HG03196 (cell line): ENCODE measurements at regions not wholly inside any gene's neighbourhood (a gene's known extent, or its start where the extent isn't known, plus 50 kb on each side); places are given as distances from the start of the nearest gene placed in this dataset.
"Not testable (repeated sequence)": the region's sequence is repeated elsewhere in the genome, so short reads cannot be mapped to it uniquely, and the experiment has no call there.

ENCODE experiments used
- ATAC-seq: cut with Tn5 transposase; IDR thresholded peaks from one replicate; pipeline ENCODE4 v1.9.1; 2021; ENCODE audit not compliant: unreplicated experiment

- not testable (repeated sequence) for ATAC-seq
Observed at GRCh38 chr7:67358738-67359137, 362.1 kb downstream of the TYW1 start.

GRCh38 chr7:67359900-67360299 lies 363.3 kb downstream of the TYW1 start:
- ATAC-seq, result no peak

GRCh38 chr7:67361150-67361549 lies 364.5 kb downstream of the TYW1 start:
- no peak for ATAC-seq

- no peak for ATAC-seq
Observed at GRCh38 chr7:67364441-67365017, 367.9 kb downstream of the TYW1 start.

GRCh38 chr7:67371429-67372305 lies 375.0 kb downstream of the TYW1 start:
- peak; percentile 86 for ATAC-seq

- ATAC-seq, result not testable (repeated sequence)
Observed at GRCh38 chr7:67373389-67373788, 376.8 kb downstream of the TYW1 start.

GRCh38 chr7:67375427-67375826 lies 378.8 kb downstream of the TYW1 start:
- ATAC-seq, result no peak

GRCh38 chr7:67377939-67378862 lies 381.6 kb downstream of the TYW1 start:
- ATAC-seq, result peak; percentile 81

GRCh38 chr7:67380326-67380725 lies 383.7 kb downstream of the TYW1 start:
- ATAC-seq, result no peak

GRCh38 chr7:67380858-67381257 lies 384.2 kb downstream of the TYW1 start:
- no peak for ATAC-seq

- ATAC-seq, result no peak
Observed at GRCh38 chr7:67387851-67388250, 391.2 kb downstream of the TYW1 start.

- ATAC-seq, result no peak
Observed at GRCh38 chr7:67391168-67391567, 394.5 kb downstream of the TYW1 start.

GRCh38 chr7:67392596-67393438 lies 396.2 kb downstream of the TYW1 start:
- ATAC-seq, result no peak

GRCh38 chr7:67393903-67394302 lies 397.3 kb downstream of the TYW1 start:
- no peak for ATAC-seq

- no peak for ATAC-seq
Observed at GRCh38 chr7:67398916-67399315, 402.3 kb downstream of the TYW1 start.

- no peak for ATAC-seq
Observed at GRCh38 chr7:67401492-67401891, 404.9 kb downstream of the TYW1 start.

GRCh38 chr7:67402280-67402679 lies 405.6 kb downstream of the TYW1 start:
- no peak for ATAC-seq

GRCh38 chr7:67406976-67407375 lies 410.3 kb downstream of the TYW1 start:
- no peak for ATAC-seq

- no peak for ATAC-seq
Observed at GRCh38 chr7:67407392-67408071, 410.9 kb downstream of the TYW1 start.

- no peak for ATAC-seq
Observed at GRCh38 chr7:67408109-67408508, 411.5 kb downstream of the TYW1 start.
